ENCODE measurements at regions not wholly inside any gene's neighbourhood (a gene's known extent, or its start where the extent isn't known, plus 50 kb on each side); places are given as distances from the start of the nearest gene placed in this dataset.

DNA sequence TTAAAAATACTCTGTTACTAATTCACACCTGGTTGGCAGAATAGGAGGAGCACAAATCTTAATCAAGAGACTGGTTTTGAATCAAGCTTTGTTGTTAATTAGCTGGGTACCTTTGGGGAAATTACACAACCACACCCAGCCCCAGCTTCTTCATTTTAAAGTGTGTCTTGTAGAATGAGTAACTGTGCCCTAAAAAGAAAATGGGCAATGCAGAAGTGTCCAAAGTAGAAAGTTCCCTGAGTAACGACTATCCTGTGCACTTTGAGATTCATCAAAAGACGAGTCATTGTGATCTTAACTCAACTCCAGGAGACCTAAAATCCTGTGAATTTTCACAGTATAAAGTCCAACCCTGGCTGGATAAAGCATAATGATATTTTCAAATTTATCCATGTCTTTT lies 792.3 kb upstream of the HS3ST1 start:
- no peaks in the 10 kb centered on the region for H3K79me2 ChIP-seq (ENCODE audit: low read length)
- DNase-seq (no peak), ATAC-seq (no peak)
- ChIA-PET POLR2A (ENCODE audit: unreplicated experiment) (no interaction called here), CTCF (no interaction called here)
- no peaks in the 10 kb centered on the region for H3K9me2 ChIP-seq (replicated peaks; ENCODE audit: low read length)
- no peak overlapping the region for H3K9ac ChIP-seq (ENCODE audit: low read length)
- H3K4me3 ChIP-seq (ENCODE audit: low read length) = no peak overlapping the region
- H3K36me3 ChIP-seq (ENCODE audit: low read depth, low read length) = no peaks in the 10 kb centered on the region
- H3K9me3 ChIP-seq (ENCODE audit: low read length) = no peaks in the 10 kb centered on the region
- H3K4me2 ChIP-seq (ENCODE audit: low read length) = no peak overlapping the region
- intact Hi-C loops (cut with micrococcal nuclease) = no loop called here
- BruUV-seq (replicated peaks) = no TSS peak
- no peak overlapping the region for H3K27ac ChIP-seq (ENCODE audit: low read length)
- no peaks in the 10 kb centered on the region for H3F3A ChIP-seq (ENCODE audit: low read length, unreplicated experiment)
- no peaks in the 10 kb centered on the region for H4K20me1 ChIP-seq (ENCODE audit: low read length)
- H3K4me1 ChIP-seq (ENCODE audit: insufficient read depth, low read length) = no peaks in the 10 kb centered on the region
- H3K27me3 ChIP-seq (ENCODE audit: low read length) = no peaks in the 10 kb centered on the region
- no peak overlapping the region for H2AFZ ChIP-seq (ENCODE audit: low read length)
- TF ChIP-seq EZH2phosphoT487 (IDR thresholded peaks at IDR 0.05; ENCODE audit: borderline replicate concordance, low read length) (no peak), EZH2 (IDR thresholded peaks at IDR 0.05; ENCODE audit: low read length, unreplicated experiment) (no peak)
- TF ChIP-seq, protein P1, sequence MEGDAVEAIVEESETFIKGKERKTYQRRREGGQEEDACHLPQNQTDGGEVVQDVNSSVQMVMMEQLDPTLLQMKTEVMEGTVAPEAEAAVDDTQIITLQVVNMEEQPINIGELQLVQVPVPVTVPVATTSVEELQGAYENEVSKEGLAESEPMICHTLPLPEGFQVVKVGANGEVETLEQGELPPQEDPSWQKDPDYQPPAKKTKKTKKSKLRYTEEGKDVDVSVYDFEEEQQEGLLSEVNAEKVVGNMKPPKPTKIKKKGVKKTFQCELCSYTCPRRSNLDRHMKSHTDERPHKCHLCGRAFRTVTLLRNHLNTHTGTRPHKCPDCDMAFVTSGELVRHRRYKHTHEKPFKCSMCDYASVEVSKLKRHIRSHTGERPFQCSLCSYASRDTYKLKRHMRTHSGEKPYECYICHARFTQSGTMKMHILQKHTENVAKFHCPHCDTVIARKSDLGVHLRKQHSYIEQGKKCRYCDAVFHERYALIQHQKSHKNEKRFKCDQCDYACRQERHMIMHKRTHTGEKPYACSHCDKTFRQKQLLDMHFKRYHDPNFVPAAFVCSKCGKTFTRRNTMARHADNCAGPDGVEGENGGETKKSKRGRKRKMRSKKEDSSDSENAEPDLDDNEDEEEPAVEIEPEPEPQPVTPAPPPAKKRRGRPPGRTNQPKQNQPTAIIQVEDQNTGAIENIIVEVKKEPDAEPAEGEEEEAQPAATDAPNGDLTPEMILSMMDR (conservative IDR thresholded peaks at IDR 0.05; ENCODE audit: low read depth, low read length) = no peak

- intact Hi-C loops (cut with micrococcal nuclease) = no loop called here
- BruUV-seq (replicated peaks) = no TSS peak
- CTCF ChIA-PET = no interaction called here
These were observed 782.9 kb upstream of the HS3ST1 start for GRCh38 chr4:12211636-12212035.

DNA sequence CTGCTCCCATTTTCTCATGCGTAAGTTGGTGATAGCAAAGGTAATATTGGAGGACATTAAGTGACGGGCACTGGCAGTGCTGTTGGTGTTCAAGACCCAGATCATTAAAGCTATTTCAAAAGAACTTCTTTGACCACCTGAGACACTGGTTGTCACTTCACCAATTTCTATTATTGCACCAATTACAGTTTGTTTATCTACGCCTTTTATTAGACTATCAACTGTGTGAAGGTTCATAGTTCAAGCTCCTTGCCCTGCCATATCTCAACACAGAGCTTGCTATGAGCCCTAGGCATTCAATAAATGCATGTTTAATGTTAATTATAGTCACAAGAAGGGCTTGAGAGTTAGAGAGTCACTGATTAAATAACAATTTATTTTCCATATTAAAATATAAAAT lies 778.7 kb upstream of the HS3ST1 start:
- ChIA-PET POLR2A (ENCODE audit: unreplicated experiment) (no interaction called here), CTCF (no interaction called here)
- TF ChIP-seq EZH2 (IDR thresholded peaks at IDR 0.05; ENCODE audit: low read length, unreplicated experiment) = no peak
- TF ChIP-seq EZH2phosphoT487 (IDR thresholded peaks at IDR 0.05; ENCODE audit: borderline replicate concordance, low read length) = no peak
- TF ChIP-seq, protein P1 (conservative IDR thresholded peaks at IDR 0.05; ENCODE audit: low read depth, low read length) = no peak
- Histone ChIP-seq H2AFZ (ENCODE audit: low read length) (no peak overlapping the region), H4K20me1 (ENCODE audit: low read length) (no peaks in the 10 kb centered on the region), H3K9me2 (replicated peaks; ENCODE audit: low read length) (no peaks in the 10 kb centered on the region), H3F3A (ENCODE audit: low read length, unreplicated experiment) (no peaks in the 10 kb centered on the region), H3K9ac (ENCODE audit: low read length) (no peak overlapping the region), H3K27ac (ENCODE audit: low read length) (no peak overlapping the region), H3K79me2 (ENCODE audit: low read length) (no peaks in the 10 kb centered on the region), H3K4me3 (ENCODE audit: low read length) (no peak overlapping the region), H3K4me1 (ENCODE audit: insufficient read depth, low read length) (no peaks in the 10 kb centered on the region), H3K36me3 (ENCODE audit: low read depth, low read length) (no peaks in the 10 kb centered on the region), H3K4me2 (ENCODE audit: low read length) (no peak overlapping the region), H3K9me3 (ENCODE audit: low read length) (no peaks in the 10 kb centered on the region), H3K27me3 (ENCODE audit: low read length) (no peaks in the 10 kb centered on the region)
- intact Hi-C loops (cut with micrococcal nuclease) = no loop called here
- BruUV-seq (replicated peaks) = no TSS peak
- ATAC-seq (no peak), DNase-seq (no peak)

More at GRCh38 chr4:12211636-12212035, 782.9 kb upstream of the HS3ST1 start:
- Histone ChIP-seq H3K9me3 (ENCODE audit: low read length) (no peaks in the 10 kb centered on the region), H2AFZ (ENCODE audit: low read length) (no peak overlapping the region), H3K27me3 (ENCODE audit: low read length) (no peaks in the 10 kb centered on the region), H3K9ac (ENCODE audit: low read length) (no peak overlapping the region), H3K36me3 (ENCODE audit: low read depth, low read length) (no peaks in the 10 kb centered on the region), H3K27ac (ENCODE audit: low read length) (no peak overlapping the region), H3F3A (ENCODE audit: low read length, unreplicated experiment) (no peaks in the 10 kb centered on the region), H3K4me2 (ENCODE audit: low read length) (no peak overlapping the region), H3K9me2 (replicated peaks; ENCODE audit: low read length) (no peaks in the 10 kb centered on the region), H3K4me1 (ENCODE audit: insufficient read depth, low read length) (no peaks in the 10 kb centered on the region), H3K4me3 (ENCODE audit: low read length) (no peak overlapping the region), H4K20me1 (ENCODE audit: low read length) (no peaks in the 10 kb centered on the region), H3K79me2 (ENCODE audit: low read length) (no peaks in the 10 kb centered on the region)
- DNase-seq = no peak
- no peak for ATAC-seq
- TF ChIP-seq EZH2 (IDR thresholded peaks at IDR 0.05; ENCODE audit: low read length, unreplicated experiment) = no peak
- TF ChIP-seq EZH2phosphoT487 (IDR thresholded peaks at IDR 0.05; ENCODE audit: borderline replicate concordance, low read length) = no peak
- TF ChIP-seq, protein P1 (conservative IDR thresholded peaks at IDR 0.05; ENCODE audit: low read depth, low read length) = no peak
- POLR2A ChIA-PET (ENCODE audit: unreplicated experiment) = no interaction called here

Measured in PC-3 (cell line).